Right lung (tissue), 2 donors: ENCODE measurements at regions not wholly inside any gene's neighbourhood (a gene's known extent, or its start where the extent isn't known, plus 50 kb on each side); places are given as distances from the start of the nearest gene placed in this dataset.
A peak's percentile ranks its signal among the peaks of the same experiment; 100 is the strongest.

Source experiments
- DNase-seq, 2 donors: peaks; one replicate each; pipeline ENCODE4 v3.0.0-alpha.2; 2013

GRCh38 chr2:14684516-14684915 lies 52.0 kb downstream of the LRATD1 start:
- no peak for DNase-seq

GRCh38 chr2:14690926-14691325 lies 58.4 kb downstream of the LRATD1 start:
- no peak for DNase-seq

GRCh38 chr2:14693874-14694273 lies 61.4 kb downstream of the LRATD1 start:
- no peak for DNase-seq

- DNase-seq = no peak
These were observed 68.2 kb downstream of the LRATD1 start for GRCh38 chr2:14700753-14701152.

GRCh38 chr2:14702258-14702657 lies 69.7 kb downstream of the LRATD1 start:
- DNase-seq = no peak

- no peak for DNase-seq
These were observed 73.7 kb downstream of the LRATD1 start for GRCh38 chr2:14706201-14706600.

- DNase-seq = peak in 1 of 2 donors; percentile 19
These were observed 79.6 kb downstream of the LRATD1 start for GRCh38 chr2:14712111-14712510.

- no peak for DNase-seq
These were observed 80.7 kb downstream of the LRATD1 start for GRCh38 chr2:14713248-14713647.

- no peak for DNase-seq
These were observed 83.1 kb downstream of the LRATD1 start for GRCh38 chr2:14715600-14715999.

GRCh38 chr2:14716319-14716718 lies 83.8 kb downstream of the LRATD1 start:
- no peak for DNase-seq

- DNase-seq = no peak
These were observed 84.6 kb downstream of the LRATD1 start for GRCh38 chr2:14717131-14717530.

- no peak for DNase-seq
These were observed 87.8 kb downstream of the LRATD1 start for GRCh38 chr2:14720319-14720718.

- no peak for DNase-seq
These were observed 88.2 kb downstream of the LRATD1 start for GRCh38 chr2:14720739-14721138.

- DNase-seq = no peak
These were observed 90.5 kb downstream of the LRATD1 start for GRCh38 chr2:14722904-14723570.

- no peak for DNase-seq
These were observed 91.2 kb downstream of the LRATD1 start for GRCh38 chr2:14723684-14724083.

GRCh38 chr2:14735696-14736095 lies 103.2 kb downstream of the LRATD1 start:
- DNase-seq = peak in 1 of 2 donors; percentile 4

- DNase-seq = peak; percentile 68 to 70
These were observed 104.7 kb downstream of the LRATD1 start for GRCh38 chr2:14737201-14737600.

GRCh38 chr2:14743861-14744260 lies 111.3 kb downstream of the LRATD1 start:
- DNase-seq = no peak

GRCh38 chr2:14745288-14746076 lies 113.0 kb downstream of the LRATD1 start:
- DNase-seq = no peak

- no peak for DNase-seq
These were observed 113.6 kb downstream of the LRATD1 start for GRCh38 chr2:14746133-14746532.

GRCh38 chr2:14747447-14747846 lies 114.9 kb downstream of the LRATD1 start:
- no peak for DNase-seq

- no peak for DNase-seq
These were observed 117.4 kb downstream of the LRATD1 start for GRCh38 chr2:14749884-14750283.

GRCh38 chr2:14750433-14750832 lies 117.9 kb downstream of the LRATD1 start:
- no peak for DNase-seq
